CD4-positive, alpha-beta T cell treated with Interleukin-12 subunit alpha and Interleukin-12 subunit beta, for 1 hour (primary cell): ENCODE measurements at regions not wholly inside any gene's neighbourhood (a gene's known extent, or its start where the extent isn't known, plus 50 kb on each side); places are given as distances from the start of the nearest gene placed in this dataset.

Source experiments
- DNase-seq: peaks from one replicate; pipeline ENCODE4 v3.0.0-alpha.2; 2020

GRCh38 chr6:165940366-165940765, 227.3 kb downstream of the TBXT start:
- DNase-seq = no peak

GRCh38 chr6:165939601-165940290, 227.9 kb downstream of the TBXT start:
- no peak for DNase-seq

GRCh38 chr6:165939047-165939446, 228.6 kb downstream of the TBXT start:
- DNase-seq = no peak

- no peak for DNase-seq
Observed at GRCh38 chr6:165937564-165938358, 229.9 kb downstream of the TBXT start.

- no peak for DNase-seq
Observed at GRCh38 chr6:165936660-165937059, 231.0 kb downstream of the TBXT start.

GRCh38 chr6:165936096-165936495, 231.6 kb downstream of the TBXT start:
- DNase-seq = no peak

- no peak for DNase-seq
Observed at GRCh38 chr6:165931675-165932074, 236.0 kb downstream of the TBXT start.

- DNase-seq = no peak
Observed at GRCh38 chr6:165930668-165931214, 236.9 kb downstream of the TBXT start.

- no peak for DNase-seq
Observed at GRCh38 chr6:165929607-165930006, 238.0 kb downstream of the TBXT start.

- no peak for DNase-seq
Observed at GRCh38 chr6:165926378-165926777, 241.3 kb downstream of the TBXT start.

GRCh38 chr6:165925474-165926156, 242.0 kb downstream of the TBXT start:
- DNase-seq = no peak

GRCh38 chr6:165922309-165922794, 245.3 kb downstream of the TBXT start:
- DNase-seq = no peak

GRCh38 chr6:165920896-165921671, 246.6 kb downstream of the TBXT start:
- no peak for DNase-seq

GRCh38 chr6:165917576-165917975, 250.1 kb downstream of the TBXT start:
- DNase-seq = no peak

- DNase-seq = no peak
Observed at GRCh38 chr6:165915022-165915770, 252.2 kb upstream of the PDE10A start.

- DNase-seq = no peak
Observed at GRCh38 chr6:165913676-165914570, 250.9 kb upstream of the PDE10A start.

- DNase-seq = no peak
Observed at GRCh38 chr6:165910184-165910966, 247.3 kb upstream of the PDE10A start.

GRCh38 chr6:165906736-165907135, 243.7 kb upstream of the PDE10A start:
- DNase-seq = no peak

GRCh38 chr6:165905744-165906143, 242.7 kb upstream of the PDE10A start:
- no peak for DNase-seq

GRCh38 chr6:165900970-165901369, 237.9 kb upstream of the PDE10A start:
- no peak for DNase-seq
